ENCODE measurements at regions not wholly inside any gene's neighbourhood (a gene's known extent, or its start where the extent isn't known, plus 50 kb on each side); places are given as distances from the start of the nearest gene placed in this dataset.

GRCh38 chr21:28636752-28637691 is 355.7 kb downstream of the LTN1 start:
- TF ChIP-seq CTCF (IDR thresholded peaks at IDR 0.05) (no peak), POLR2A (IDR thresholded peaks at IDR 0.05) (no peak), EP300 (IDR thresholded peaks at IDR 0.05) (no peak)
- Histone ChIP-seq H3K4me3 (no peak overlapping the region), H3K9me3 (no peaks in the 10 kb centered on the region), H3K36me3 (no peaks in the 10 kb centered on the region), H3K27ac (no peak overlapping the region), H3K27me3 (no peaks in the 10 kb centered on the region), H3K4me1 (ENCODE audit: insufficient read depth) (peaks cover 4% of the 10 kb centered on the region)
- intact Hi-C loops (cut with DNase I): loop anchor here in 1 of 4 donors (10.0 kb wide), 1 partner anchor 1612 kb away; no protein-coding TSS in a partner anchor
- 80 to 90% (median 86%) methylated on average over 9 of the region's 9 CpGs for WGBS, 3 donors
- no peak for DNase-seq

- Histone ChIP-seq H3K4me1 (ENCODE audit: insufficient read depth) (peaks cover 4% of the 10 kb centered on the region), H3K9me3 (no peaks in the 10 kb centered on the region), H3K27me3 (no peaks in the 10 kb centered on the region), H3K4me3 (no peak overlapping the region), H3K36me3 (no peaks in the 10 kb centered on the region), H3K27ac (no peak overlapping the region)
- no peak for DNase-seq
- WGBS, 3 donors: 90 to 91% (median 90%) methylated on average over 1 of the region's 1 CpG
- TF ChIP-seq POLR2A (IDR thresholded peaks at IDR 0.05) (no peak), EP300 (IDR thresholded peaks at IDR 0.05) (no peak), CTCF (IDR thresholded peaks at IDR 0.05) (no peak)
- intact Hi-C loops (cut with DNase I): loop anchor here in 1 of 4 donors (10.0 kb wide), 1 partner anchor 1611 kb away; no protein-coding TSS in a partner anchor
These were observed 357.1 kb downstream of the LTN1 start for GRCh38 chr21:28635541-28635940.

GRCh38 chr21:28633839-28634555 is 358.7 kb downstream of the LTN1 start:
- WGBS, 3 donors: 81 to 86% (median 82%) methylated on average over 12 of the region's 12 CpGs
- H3K27ac ChIP-seq: no peak overlapping the region
- no peak overlapping the region for H3K4me3 ChIP-seq
- DNase-seq: peak in 1 of 5 donors; percentile 17
- intact Hi-C loops (cut with DNase I): loop anchor here in 1 of 4 donors (10.0 kb wide), 1 partner anchor 1609 kb away; no protein-coding TSS in a partner anchor
- no peaks in the 10 kb centered on the region for H3K36me3 ChIP-seq
- H3K27me3 ChIP-seq: no peaks in the 10 kb centered on the region
- peaks cover 4% of the 10 kb centered on the region for H3K4me1 ChIP-seq (ENCODE audit: insufficient read depth)
- no peak for TF ChIP-seq CTCF (IDR thresholded peaks at IDR 0.05)
- no peak for TF ChIP-seq EP300 (IDR thresholded peaks at IDR 0.05)
- TF ChIP-seq POLR2A (IDR thresholded peaks at IDR 0.05): no peak
- H3K9me3 ChIP-seq: no peaks in the 10 kb centered on the region

- H3K9me3 ChIP-seq: no peaks in the 10 kb centered on the region
- H3K27ac ChIP-seq: no peak overlapping the region
- H3K27me3 ChIP-seq: no peaks in the 10 kb centered on the region
- intact Hi-C loops (cut with DNase I): loop anchor here in 1 of 4 donors (10.0 kb wide), 1 partner anchor 1608 kb away; no protein-coding TSS in a partner anchor
- no peak for DNase-seq
- 12 to 14% (median 13%) methylated on average over 3 of the region's 3 CpGs for WGBS, 3 donors
- peaks cover 4% of the 10 kb centered on the region for H3K4me1 ChIP-seq (ENCODE audit: insufficient read depth)
- no peak overlapping the region for H3K4me3 ChIP-seq
- H3K36me3 ChIP-seq: no peaks in the 10 kb centered on the region
- no peak for TF ChIP-seq CTCF (IDR thresholded peaks at IDR 0.05)
- no peak for TF ChIP-seq POLR2A (IDR thresholded peaks at IDR 0.05)
- no peak for TF ChIP-seq EP300 (IDR thresholded peaks at IDR 0.05)
These were observed 359.8 kb downstream of the LTN1 start for GRCh38 chr21:28632755-28633408.
